GM21367 (cell line): ENCODE measurements at regions not wholly inside any gene's neighbourhood (a gene's known extent, or its start where the extent isn't known, plus 50 kb on each side); places are given as distances from the start of the nearest gene placed in this dataset.
"Not testable (repeated sequence)": the region's sequence is repeated elsewhere in the genome, so short reads cannot be mapped to it uniquely, and the experiment has no call there.

Source experiments
- ATAC-seq: cut with Tn5 transposase; IDR thresholded peaks from one replicate; pipeline ENCODE4 v1.9.1; 2021; ENCODE audit not compliant: unreplicated experiment

DNA sequence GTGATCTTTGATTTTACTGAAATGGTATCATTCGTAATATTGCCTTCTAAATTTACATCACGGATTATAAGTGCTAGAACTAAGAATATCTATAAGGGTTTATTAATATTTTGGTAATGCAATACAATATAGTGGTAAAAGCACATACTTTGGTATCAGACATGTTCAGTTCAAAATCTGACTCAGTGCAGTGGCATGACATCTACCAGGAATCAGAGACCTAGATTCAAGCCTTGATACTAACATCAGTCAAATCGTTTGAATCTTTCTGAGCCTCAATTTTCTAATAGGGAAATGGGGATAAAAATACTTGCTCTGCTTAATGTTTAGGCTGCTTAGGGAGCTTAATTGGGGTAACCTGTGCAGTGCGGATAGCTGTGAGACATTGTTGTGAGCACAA, 488.0 kb downstream of the BCKDHB start:
- no peak for ATAC-seq

DNA sequence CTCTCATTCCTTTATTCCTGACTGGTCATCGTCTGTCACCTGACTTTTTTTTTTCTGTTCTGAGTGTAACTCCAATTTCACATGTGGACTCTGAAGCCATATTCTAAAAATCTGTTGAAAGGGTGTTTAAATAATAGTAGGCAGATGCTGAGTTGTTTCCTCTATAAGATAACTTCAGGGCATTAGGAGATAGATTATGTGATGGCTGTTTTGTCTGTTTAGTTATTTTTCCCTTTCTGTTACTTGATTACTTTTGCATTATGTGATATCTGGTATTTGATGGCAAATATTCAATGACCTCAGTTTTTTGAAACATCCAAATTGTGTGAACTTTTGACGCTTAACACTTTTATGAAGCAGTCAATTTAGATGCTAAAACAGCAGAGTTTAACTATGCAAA, 486.0 kb downstream of the BCKDHB start:
- ATAC-seq = no peak

DNA sequence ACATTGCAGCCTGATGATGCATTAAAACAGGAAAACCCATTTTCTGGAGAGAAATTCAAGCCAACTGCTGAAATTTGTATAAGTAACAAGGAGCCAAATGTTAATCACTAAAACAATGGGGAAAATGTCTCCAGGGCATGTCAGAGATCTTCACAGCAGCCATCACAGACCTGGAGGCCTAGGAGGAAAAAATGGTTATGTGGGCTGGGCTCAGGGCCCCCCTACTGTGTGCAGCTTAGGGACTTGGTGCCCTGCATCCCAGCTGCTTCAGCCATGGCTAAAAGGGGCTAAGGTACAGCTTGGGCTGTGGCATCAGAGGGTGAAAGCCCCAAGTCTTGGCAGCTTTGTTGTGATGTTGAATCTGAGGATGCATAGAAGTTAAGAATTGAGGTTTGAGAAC, 479.8 kb downstream of the BCKDHB start:
- ATAC-seq = no peak

DNA sequence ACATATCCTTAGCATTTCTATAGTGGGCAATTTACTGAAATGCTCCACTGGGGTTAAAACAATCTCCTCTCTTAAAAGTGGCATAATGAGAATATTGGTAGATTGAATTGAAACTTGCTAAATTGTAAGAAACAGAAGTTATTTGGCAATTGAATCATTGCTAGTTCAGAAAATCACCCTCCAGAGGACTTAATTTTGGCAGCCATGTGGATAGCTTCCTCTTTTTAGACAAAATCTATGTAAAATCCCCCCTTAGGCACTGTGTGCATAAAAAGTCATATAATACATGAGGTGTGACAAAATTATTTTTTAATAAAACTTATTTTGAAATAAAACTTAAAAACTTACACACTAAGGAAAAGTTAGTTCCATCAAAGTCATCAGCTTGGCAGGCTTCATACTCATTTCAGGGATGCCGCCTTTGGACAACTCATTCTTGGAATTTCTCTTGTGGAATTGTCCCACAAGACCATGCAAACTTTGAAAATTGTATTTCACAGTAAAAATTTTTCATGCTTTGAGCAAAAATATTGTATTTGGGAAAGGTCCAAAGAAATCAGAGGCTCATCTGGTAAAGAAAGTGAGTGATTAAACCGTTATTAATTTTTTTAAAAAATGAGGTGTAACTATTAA, 473.0 kb downstream of the BCKDHB start:
- no peak for ATAC-seq

DNA sequence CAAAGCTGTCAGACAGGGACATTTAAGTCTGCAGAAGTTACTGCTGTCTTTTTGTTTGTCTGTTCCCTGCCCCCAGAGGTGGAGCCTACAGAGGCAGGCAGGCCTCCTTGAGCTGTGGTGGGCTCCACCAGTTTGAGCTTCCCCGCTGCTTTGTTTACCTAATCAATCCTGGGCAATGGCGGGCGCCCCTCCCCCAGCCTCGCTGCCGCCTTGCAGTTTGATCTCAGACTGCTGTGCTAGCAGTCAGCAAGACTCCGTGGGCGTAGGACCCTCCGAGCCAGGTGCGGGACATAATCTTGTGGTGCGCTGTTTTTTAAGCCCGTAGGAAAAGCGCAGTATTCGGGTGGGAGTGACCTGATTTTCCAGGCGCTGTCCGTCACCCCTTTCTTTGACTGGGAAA, 466.8 kb downstream of the BCKDHB start:
- not testable (repeated sequence) for ATAC-seq

- ATAC-seq = no peak
These were observed 459.9 kb downstream of the BCKDHB start for GRCh38 chr6:80566361-80566760.

DNA sequence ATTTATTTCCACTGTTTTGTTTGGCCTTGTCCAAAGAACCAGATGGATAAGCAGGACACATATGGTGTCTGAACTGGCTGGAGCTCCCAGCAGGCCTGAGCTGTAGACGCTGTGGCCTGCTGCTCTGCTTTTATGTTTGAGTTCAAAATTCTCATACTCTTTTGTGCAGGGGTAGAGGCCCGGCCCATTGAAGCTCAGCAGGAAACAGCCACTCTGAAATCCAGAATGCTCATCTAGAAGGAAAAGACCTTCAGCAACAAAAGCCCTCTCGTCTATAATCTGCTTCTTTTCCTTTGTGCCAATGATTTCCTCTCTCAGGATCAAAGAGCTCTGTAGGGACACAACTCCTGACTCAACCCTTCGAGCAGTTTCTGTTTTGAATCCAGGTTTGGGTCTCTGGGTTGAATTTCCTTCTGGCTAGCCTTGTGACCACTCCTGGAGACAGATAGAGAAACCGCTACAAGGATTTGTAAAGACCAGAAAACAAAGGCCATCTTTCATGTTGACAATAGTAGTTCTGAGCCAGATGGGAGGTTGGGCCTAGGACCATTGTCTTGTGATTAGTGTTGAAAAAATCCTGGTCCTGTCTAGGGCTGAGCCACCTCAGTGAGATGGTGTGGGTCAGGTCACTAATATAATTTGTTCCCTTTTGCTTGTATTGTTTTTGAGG, 446.7 kb downstream of the BCKDHB start:
- no peak for ATAC-seq

DNA sequence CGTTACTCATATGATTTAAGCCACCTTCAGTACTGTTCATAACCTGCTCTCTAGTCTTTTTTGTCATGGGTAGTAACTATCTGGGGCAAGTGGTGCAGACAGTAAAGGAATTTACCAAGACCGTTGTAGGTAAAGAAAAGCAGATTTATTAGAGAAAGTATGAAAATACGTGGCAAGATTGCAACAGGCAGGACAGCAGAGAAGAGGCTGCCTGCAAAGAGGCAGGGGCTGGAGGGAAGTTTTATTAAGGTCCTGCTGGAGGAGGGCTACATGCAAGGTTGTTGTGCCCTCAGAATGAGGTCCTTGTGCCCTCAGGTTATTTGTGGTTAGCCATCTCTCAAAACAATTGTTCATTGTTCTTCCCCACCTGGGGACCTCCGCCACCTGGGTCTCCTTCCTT, 444.3 kb downstream of the BCKDHB start:
- no peak for ATAC-seq

GRCh38 chr6:80550281-80550680, 443.8 kb downstream of the BCKDHB start:
- ATAC-seq = no peak

- ATAC-seq = no peak
These were observed 442.1 kb downstream of the BCKDHB start for GRCh38 chr6:80548532-80548931.

GRCh38 chr6:80547827-80548226, 441.4 kb downstream of the BCKDHB start:
- ATAC-seq = no peak

DNA sequence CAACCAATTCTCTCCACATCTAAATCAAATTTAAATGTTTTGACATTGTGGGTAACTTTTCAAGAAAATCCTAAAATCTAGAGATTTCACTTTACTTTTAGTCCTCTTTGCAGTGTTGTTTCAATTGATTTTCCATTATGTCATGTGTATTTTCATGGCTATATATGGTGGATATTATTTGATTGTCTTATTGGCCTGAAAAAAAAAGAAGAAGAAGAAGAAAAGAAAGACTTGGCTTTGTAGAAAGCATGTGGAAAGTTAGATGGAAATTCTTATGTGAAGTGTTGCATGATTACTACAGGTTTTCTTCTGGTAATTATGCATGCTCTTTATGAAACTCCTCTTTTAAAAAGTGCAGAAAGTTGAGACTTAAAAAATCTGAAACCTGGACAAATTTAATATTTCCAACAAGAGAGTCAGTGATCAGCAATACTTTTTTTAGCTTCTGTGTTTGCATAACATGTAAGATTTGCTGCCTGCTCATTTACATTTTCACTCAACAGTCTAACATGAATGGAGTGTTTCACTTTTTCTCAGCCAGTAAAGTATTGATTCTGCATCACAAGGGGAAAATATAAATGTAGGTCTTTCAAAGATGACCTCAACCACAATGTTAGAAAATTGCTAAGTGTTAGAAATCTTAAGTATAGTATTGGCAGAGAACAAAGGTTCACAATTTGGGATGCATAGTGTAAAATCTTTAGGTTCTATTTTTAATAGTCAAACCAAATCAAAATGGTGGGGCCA, 438.7 kb downstream of the BCKDHB start:
- no peak for ATAC-seq

- ATAC-seq = no peak
These were observed 438.1 kb downstream of the BCKDHB start for GRCh38 chr6:80544555-80544954.

DNA sequence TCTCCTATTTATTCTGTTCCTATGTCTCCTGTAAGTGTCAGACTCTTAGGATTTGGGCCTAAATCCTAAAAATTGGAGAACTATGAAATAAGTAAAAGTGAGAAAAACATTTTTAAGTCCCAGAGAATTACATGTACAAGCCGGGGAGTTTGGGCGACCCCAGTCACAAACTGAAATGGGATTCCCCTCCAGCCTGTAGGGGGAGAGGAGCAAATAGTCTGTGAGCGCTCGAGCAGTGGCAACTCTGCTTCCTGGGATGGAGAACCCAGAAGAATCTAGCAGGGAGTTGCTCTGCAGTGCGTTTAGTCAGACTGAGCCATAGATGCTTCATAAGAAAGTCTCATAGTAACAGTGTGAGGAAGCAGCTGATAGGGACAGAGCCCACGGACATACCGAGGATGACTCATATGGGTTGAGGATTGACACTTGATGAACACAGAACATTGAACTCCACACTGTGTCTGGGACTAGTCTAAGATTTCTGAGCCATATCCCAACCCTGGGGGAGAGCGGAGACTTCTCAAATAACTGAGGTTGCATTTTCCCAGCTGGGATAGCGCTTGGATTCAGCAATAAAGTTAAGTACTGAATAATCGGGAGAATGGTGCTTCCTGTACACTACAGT, 437.2 kb downstream of the BCKDHB start:
- no peak for ATAC-seq

- no peak for ATAC-seq
These were observed 436.7 kb downstream of the BCKDHB start for GRCh38 chr6:80543151-80543550.

GRCh38 chr6:80541886-80542285, 435.4 kb downstream of the BCKDHB start:
- no peak for ATAC-seq

DNA sequence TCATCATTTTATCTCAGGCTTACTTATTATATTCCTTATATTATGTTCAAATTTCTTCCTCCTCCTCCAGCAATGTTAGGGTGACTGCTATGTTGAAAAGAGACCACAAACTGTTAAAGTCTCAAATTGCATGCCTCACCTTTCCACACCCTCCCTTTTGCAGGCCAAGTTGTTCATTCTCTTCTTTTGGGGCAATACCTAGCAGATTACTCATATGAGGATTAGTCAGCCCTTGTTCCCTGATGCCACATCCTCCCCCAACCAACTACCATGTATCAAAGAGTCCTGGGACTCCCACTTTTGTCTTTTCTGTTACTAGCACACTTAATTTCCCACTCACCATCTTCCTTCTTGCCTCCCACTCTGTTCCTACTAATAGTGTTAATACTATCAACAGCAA, 434.7 kb downstream of the BCKDHB start:
- ATAC-seq = no peak

DNA sequence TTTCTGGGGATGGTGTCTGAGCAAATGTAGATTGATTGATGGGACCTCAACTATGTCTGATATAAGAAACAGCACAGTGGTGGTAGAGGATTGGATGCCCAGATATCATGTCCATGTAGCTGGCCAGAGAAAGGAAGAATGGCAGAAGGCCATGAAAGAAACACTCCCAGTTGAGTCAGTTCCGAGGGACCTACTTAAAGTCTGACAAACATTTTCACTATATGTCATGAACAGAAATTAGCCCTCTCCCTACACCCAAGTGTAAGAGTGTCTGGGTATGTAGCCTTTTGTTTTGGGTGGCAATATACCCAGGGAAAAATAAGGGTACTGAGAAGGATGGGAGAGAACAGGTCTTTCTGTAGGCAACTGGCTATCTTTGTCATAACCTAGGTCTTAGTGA, 434.2 kb downstream of the BCKDHB start:
- no peak for ATAC-seq

DNA sequence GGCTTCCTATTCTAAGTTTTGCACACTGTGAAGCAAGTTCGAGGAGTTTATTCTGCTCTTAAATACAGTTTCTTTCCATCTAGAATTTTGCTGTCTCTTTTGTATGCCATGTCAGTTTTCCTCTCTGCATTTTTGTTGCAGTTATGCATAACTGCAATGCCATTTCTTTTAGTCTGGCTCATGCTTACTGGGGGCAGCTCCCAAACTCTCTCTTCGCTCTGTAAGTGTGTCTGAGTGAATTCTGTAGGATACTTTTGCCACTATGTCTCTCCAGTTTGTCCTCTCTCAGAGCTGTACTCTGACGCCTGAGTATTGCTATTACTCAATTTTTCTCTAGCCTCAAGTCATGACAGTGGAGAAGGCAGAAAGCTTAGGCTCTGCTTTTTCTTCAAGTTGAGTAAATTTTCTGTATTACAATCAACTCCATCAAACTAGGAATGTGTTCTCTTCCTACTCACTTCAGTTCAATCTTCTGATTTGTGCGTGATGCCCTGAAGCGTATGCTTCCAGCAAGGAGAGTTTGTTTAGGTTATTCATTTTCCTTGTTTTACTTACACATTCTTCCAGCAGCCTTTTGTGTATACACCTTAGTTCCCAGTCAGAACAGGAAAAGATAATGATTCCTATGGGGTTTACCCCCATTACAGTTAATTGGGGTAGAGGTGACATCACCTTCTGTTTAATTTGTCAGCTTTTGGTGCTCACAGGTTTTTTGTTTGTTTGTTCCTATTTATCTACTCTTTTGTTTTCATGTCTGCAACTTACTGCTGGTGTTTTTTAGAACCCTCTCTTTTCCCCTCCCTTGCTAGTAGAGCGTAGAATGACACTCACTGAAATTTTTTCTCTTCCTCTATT, 430.9 kb downstream of the BCKDHB start:
- no peak for ATAC-seq

- ATAC-seq = no peak
These were observed 429.6 kb downstream of the BCKDHB start for GRCh38 chr6:80535914-80536565.
